Right ventricle myocardium inferior (tissue), 1 donor: ENCODE measurements at regions not wholly inside any gene's neighbourhood (a gene's known extent, or its start where the extent isn't known, plus 50 kb on each side); places are given as distances from the start of the nearest gene placed in this dataset.
"Not testable (repeated sequence)": the region's sequence is repeated elsewhere in the genome, so short reads cannot be mapped to it uniquely, and the experiment has no call there.

Source experiments
- ATAC-seq: fragments of 200-7000 bp; cut with Tn5 transposase; one replicate; pipeline ENCODE4 v1.9.1; 2020; ENCODE audit warnings: mild to moderate bottlenecking, moderate library complexity
- DNase-seq: peaks from one replicate; pipeline ENCODE4 v3.0.0; 2021; ENCODE audit errors: missing footprints
- intact Hi-C: fragments of 100-400 bp; cut with DNase I; formaldehyde crosslinking; loops from one replicate; pipeline ENCODE4 v1.11.0; 2022
- donor health status: DM: no; HTN: yes; CAD: no; lungs with severe emphysema.

- ATAC-seq, intact Hi-C loops, DNase-seq: not testable (repeated sequence)
Observed at GRCh38 chr22:10777733-10778132, 4750.3 kb upstream of the OR11H1 start.

- DNase-seq (no peak), ATAC-seq (no peak)
- intact Hi-C loops: no loop called here
Observed at GRCh38 chr22:10778296-10778814, 4749.6 kb upstream of the OR11H1 start.

DNA sequence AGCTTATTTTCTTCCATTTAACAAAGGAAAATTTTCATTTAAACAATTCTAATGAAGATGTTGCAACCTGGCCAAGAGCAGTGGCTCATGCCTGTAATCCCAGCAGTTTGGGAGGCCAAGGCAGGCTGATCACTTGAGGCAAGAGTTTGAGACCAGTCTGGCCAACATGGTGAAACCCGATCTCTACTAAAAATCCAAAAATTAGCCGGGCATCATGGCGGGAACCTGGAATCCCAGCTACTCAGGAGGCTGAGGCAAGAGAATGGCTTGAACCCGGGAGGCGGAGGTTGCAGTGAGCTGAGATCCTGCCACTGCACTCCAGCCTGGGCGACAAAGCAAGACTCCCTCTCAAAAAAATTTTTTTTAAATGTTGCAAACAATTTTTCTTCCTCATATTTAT, 4748.8 kb upstream of the OR11H1 start:
- DNase-seq, ATAC-seq, intact Hi-C loops: not testable (repeated sequence)

- ATAC-seq (peak; percentile 9), DNase-seq (no peak)
- intact Hi-C loops: no loop called here
Observed at GRCh38 chr22:10780281-10780680, 4747.7 kb upstream of the OR11H1 start.

GRCh38 chr22:10781571-10782403, 4746.2 kb upstream of the OR11H1 start:
- ATAC-seq (no peak), DNase-seq (no peak)

More at GRCh38 chr22:10781571-10782403, 4746.2 kb upstream of the OR11H1 start:
- intact Hi-C loops: no loop called here
